Colonic mucosa (tissue), 4 donors: ENCODE measurements at regions not wholly inside any gene's neighbourhood (a gene's known extent, or its start where the extent isn't known, plus 50 kb on each side); places are given as distances from the start of the nearest gene placed in this dataset.

Experiments
- DNase-seq: peaks from one replicate; pipeline ENCODE4 v3.0.0-alpha.2; 2020
- H3K27ac ChIP-seq: fragments of 200-600 bp; one replicate; pipeline ENCODE4 v1.8.0; 2021
- H3K27me3 ChIP-seq: fragments of 200-600 bp; one replicate; pipeline ENCODE4 v1.8.0; 2021
- H3K36me3 ChIP-seq: fragments of 200-600 bp; one replicate; pipeline ENCODE4 v1.8.0; 2021
- H3K4me1 ChIP-seq: fragments of 200-600 bp; one replicate; pipeline ENCODE4 v1.8.0; 2021; ENCODE audit warnings: mild to moderate bottlenecking
- H3K4me3 ChIP-seq: fragments of 200-600 bp; one replicate; pipeline ENCODE4 v1.8.0; 2021
- H3K9ac ChIP-seq, 2 donors: one replicate each; pipeline ENCODE4 v1.7.0; 2013; ENCODE audit warnings: control low read depth in 2 of 2, low read depth in 2 of 2, low read length in 2 of 2
- H3K9me3 ChIP-seq: fragments of 200-600 bp; one replicate; pipeline ENCODE4 v1.8.0; 2021
- CTCF ChIP-seq: fragments of 200-600 bp; IDR thresholded peaks from one replicate; pipeline ENCODE4 v1.8.0; 2022; ENCODE audit warnings: antibody characterized with exemption, mild to moderate bottlenecking
- intact Hi-C: fragments of 100-400 bp; cut with DNase I; formaldehyde crosslinking; loops from one replicate; pipeline ENCODE4 v1.14.1; 2022
- donor health status: healthy.
- donor health status: DM: no; HTN: no; CAD: no.
- donor health status: DM: no; HTN: no; CAD: no.

- no peaks in the 10 kb centered on the region for H3K4me1 ChIP-seq
- no peaks in the 10 kb centered on the region for H3K36me3 ChIP-seq
- no peak overlapping the region for H3K9ac ChIP-seq
- intact Hi-C loops, result no loop called here
- no peaks in the 10 kb centered on the region for H3K9me3 ChIP-seq
- no peak for TF ChIP-seq CTCF
- DNase-seq, result no peak
- no peak overlapping the region for H3K4me3 ChIP-seq
- no peaks in the 10 kb centered on the region for H3K27me3 ChIP-seq
- H3K27ac ChIP-seq, result no peak overlapping the region
Measured at GRCh38 chr5:124872086-124872485, 125.6 kb upstream of the ZNF608 start.

GRCh38 chr5:124872615-124873014 is 126.2 kb upstream of the ZNF608 start:
- no peak overlapping the region for H3K4me3 ChIP-seq
- no peak overlapping the region for H3K27ac ChIP-seq
- no peak overlapping the region for H3K9ac ChIP-seq
- intact Hi-C loops, result no loop called here
- no peak for DNase-seq
- H3K27me3 ChIP-seq, result no peaks in the 10 kb centered on the region
- TF ChIP-seq CTCF, result no peak
- no peaks in the 10 kb centered on the region for H3K4me1 ChIP-seq
- H3K36me3 ChIP-seq, result no peaks in the 10 kb centered on the region
- H3K9me3 ChIP-seq, result no peaks in the 10 kb centered on the region

GRCh38 chr5:124873188-124873587 is 126.7 kb upstream of the ZNF608 start:
- intact Hi-C loops, result no loop called here
- TF ChIP-seq CTCF, result no peak
- H3K27me3 ChIP-seq, result no peaks in the 10 kb centered on the region
- H3K4me1 ChIP-seq, result no peaks in the 10 kb centered on the region
- H3K9ac ChIP-seq, result no peak overlapping the region
- H3K9me3 ChIP-seq, result no peaks in the 10 kb centered on the region
- no peak overlapping the region for H3K27ac ChIP-seq
- H3K4me3 ChIP-seq, result no peak overlapping the region
- H3K36me3 ChIP-seq, result no peaks in the 10 kb centered on the region
- no peak for DNase-seq

- H3K4me1 ChIP-seq, result no peaks in the 10 kb centered on the region
- intact Hi-C loops, result no loop called here
- DNase-seq, result no peak
- no peaks in the 10 kb centered on the region for H3K36me3 ChIP-seq
- no peaks in the 10 kb centered on the region for H3K27me3 ChIP-seq
- TF ChIP-seq CTCF, result no peak
- H3K9me3 ChIP-seq, result no peaks in the 10 kb centered on the region
- no peak overlapping the region for H3K27ac ChIP-seq
- no peak overlapping the region for H3K4me3 ChIP-seq
- no peak overlapping the region for H3K9ac ChIP-seq
Measured at GRCh38 chr5:124873713-124874112, 127.3 kb upstream of the ZNF608 start.

GRCh38 chr5:124876566-124876965 is 130.1 kb upstream of the ZNF608 start:
- H3K9me3 ChIP-seq, result no peaks in the 10 kb centered on the region
- no peak for DNase-seq
- no peak for TF ChIP-seq CTCF
- no peak overlapping the region for H3K27ac ChIP-seq
- no peaks in the 10 kb centered on the region for H3K36me3 ChIP-seq
- H3K4me1 ChIP-seq, result no peaks in the 10 kb centered on the region
- no peaks in the 10 kb centered on the region for H3K27me3 ChIP-seq
- intact Hi-C loops, result no loop called here
- H3K9ac ChIP-seq, result no peak overlapping the region
- H3K4me3 ChIP-seq, result no peak overlapping the region

GRCh38 chr5:124876983-124877382 is 130.5 kb upstream of the ZNF608 start:
- Histone ChIP-seq H3K27me3 (no peaks in the 10 kb centered on the region), H3K36me3 (no peaks in the 10 kb centered on the region), H3K4me1 (no peaks in the 10 kb centered on the region), H3K9me3 (no peaks in the 10 kb centered on the region), H3K27ac (no peak overlapping the region), H3K9ac (no peak overlapping the region), H3K4me3 (no peak overlapping the region)
- TF ChIP-seq CTCF, result no peak
- no peak for DNase-seq
- intact Hi-C loops, result no loop called here
